ENCODE measurements at regions not wholly inside any gene's neighbourhood (a gene's known extent, or its start where the extent isn't known, plus 50 kb on each side); places are given as distances from the start of the nearest gene placed in this dataset.
"Not testable (repeated sequence)": the region's sequence is repeated elsewhere in the genome, so short reads cannot be mapped to it uniquely, and the experiment has no call there.

GRCh38 chr1:168826269-168826668 lies 97.3 kb upstream of the DPT start:
- no peak for DNase-seq (ENCODE audit: low spot score)

- no peak for DNase-seq (ENCODE audit: low spot score)
These were observed 98.6 kb upstream of the DPT start for GRCh38 chr1:168827557-168827956.

- no peak for DNase-seq (ENCODE audit: low spot score)
These were observed 100.9 kb upstream of the DPT start for GRCh38 chr1:168829876-168830275.

GRCh38 chr1:168830562-168830961 lies 101.6 kb upstream of the DPT start:
- no peak for DNase-seq (ENCODE audit: low spot score)

GRCh38 chr1:168832661-168833060 lies 103.7 kb upstream of the DPT start:
- no peak for DNase-seq (ENCODE audit: low spot score)

- DNase-seq (ENCODE audit: low spot score): no peak
These were observed 104.4 kb upstream of the DPT start for GRCh38 chr1:168833362-168833761.

- DNase-seq (ENCODE audit: low spot score): no peak
These were observed 104.8 kb upstream of the DPT start for GRCh38 chr1:168833801-168834224.

GRCh38 chr1:168834225-168834872 lies 105.3 kb upstream of the DPT start:
- DNase-seq (ENCODE audit: low spot score): no peak

- no peak for DNase-seq (ENCODE audit: low spot score)
These were observed 106.2 kb upstream of the DPT start for GRCh38 chr1:168835176-168835575.

- no peak for DNase-seq (ENCODE audit: low spot score)
These were observed 106.8 kb upstream of the DPT start for GRCh38 chr1:168835791-168836190.

GRCh38 chr1:168836469-168836868 lies 107.5 kb upstream of the DPT start:
- no peak for DNase-seq (ENCODE audit: low spot score)

GRCh38 chr1:168837230-168837629 lies 108.2 kb upstream of the DPT start:
- not testable (repeated sequence) for DNase-seq (ENCODE audit: low spot score)

- no peak for DNase-seq (ENCODE audit: low spot score)
These were observed 113.3 kb upstream of the DPT start for GRCh38 chr1:168842306-168842705.

- no peak for DNase-seq (ENCODE audit: low spot score)
These were observed 113.9 kb upstream of the DPT start for GRCh38 chr1:168842916-168843315.

GRCh38 chr1:168843401-168843800 lies 114.4 kb upstream of the DPT start:
- no peak for DNase-seq (ENCODE audit: low spot score)

- no peak for DNase-seq (ENCODE audit: low spot score)
These were observed 114.9 kb upstream of the DPT start for GRCh38 chr1:168843950-168844349.

- DNase-seq (ENCODE audit: low spot score): no peak
These were observed 116.1 kb upstream of the DPT start for GRCh38 chr1:168845140-168845539.

- no peak for DNase-seq (ENCODE audit: low spot score)
These were observed 119.0 kb upstream of the DPT start for GRCh38 chr1:168848051-168848450.

GRCh38 chr1:168861421-168862004 lies 132.5 kb upstream of the DPT start:
- no peak for DNase-seq (ENCODE audit: low spot score)

- DNase-seq (ENCODE audit: low spot score): no peak
These were observed 134.8 kb upstream of the DPT start for GRCh38 chr1:168863772-168864171.

- DNase-seq (ENCODE audit: low spot score): no peak
These were observed 135.3 kb upstream of the DPT start for GRCh38 chr1:168864266-168864665.

GRCh38 chr1:168865850-168866620 lies 137.0 kb upstream of the DPT start:
- DNase-seq (ENCODE audit: low spot score): no peak

Measured in A172 (cell line).